ENCODE measurements at regions not wholly inside any gene's neighbourhood (a gene's known extent, or its start where the extent isn't known, plus 50 kb on each side); places are given as distances from the start of the nearest gene placed in this dataset.

DNA sequence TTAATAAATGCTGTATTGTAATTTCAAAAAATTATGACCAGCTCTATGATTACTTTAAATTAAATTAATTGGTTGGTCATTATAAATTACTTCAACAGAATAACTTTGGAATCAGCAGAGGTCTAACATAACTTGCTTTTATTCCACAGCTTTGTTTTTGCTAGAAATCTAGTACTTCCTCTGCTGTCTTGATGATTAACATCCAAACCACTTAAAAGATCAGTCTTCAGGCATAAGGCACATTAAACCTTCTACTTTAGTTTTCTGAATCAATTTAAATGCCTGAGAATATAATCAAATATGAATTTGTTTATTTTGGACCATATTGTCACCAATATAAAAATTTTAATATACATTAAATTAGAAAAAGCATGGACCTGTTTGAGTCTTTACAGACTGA lies 465.3 kb downstream of the ARL4A start:
- DNase-seq (ENCODE audit: low read depth): no peak
- TF ChIP-seq, protein P1, sequence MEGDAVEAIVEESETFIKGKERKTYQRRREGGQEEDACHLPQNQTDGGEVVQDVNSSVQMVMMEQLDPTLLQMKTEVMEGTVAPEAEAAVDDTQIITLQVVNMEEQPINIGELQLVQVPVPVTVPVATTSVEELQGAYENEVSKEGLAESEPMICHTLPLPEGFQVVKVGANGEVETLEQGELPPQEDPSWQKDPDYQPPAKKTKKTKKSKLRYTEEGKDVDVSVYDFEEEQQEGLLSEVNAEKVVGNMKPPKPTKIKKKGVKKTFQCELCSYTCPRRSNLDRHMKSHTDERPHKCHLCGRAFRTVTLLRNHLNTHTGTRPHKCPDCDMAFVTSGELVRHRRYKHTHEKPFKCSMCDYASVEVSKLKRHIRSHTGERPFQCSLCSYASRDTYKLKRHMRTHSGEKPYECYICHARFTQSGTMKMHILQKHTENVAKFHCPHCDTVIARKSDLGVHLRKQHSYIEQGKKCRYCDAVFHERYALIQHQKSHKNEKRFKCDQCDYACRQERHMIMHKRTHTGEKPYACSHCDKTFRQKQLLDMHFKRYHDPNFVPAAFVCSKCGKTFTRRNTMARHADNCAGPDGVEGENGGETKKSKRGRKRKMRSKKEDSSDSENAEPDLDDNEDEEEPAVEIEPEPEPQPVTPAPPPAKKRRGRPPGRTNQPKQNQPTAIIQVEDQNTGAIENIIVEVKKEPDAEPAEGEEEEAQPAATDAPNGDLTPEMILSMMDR (IDR thresholded peaks at IDR 0.05; ENCODE audit: control insufficient read depth, extremely low read depth, insufficient read depth): no peak

DNA sequence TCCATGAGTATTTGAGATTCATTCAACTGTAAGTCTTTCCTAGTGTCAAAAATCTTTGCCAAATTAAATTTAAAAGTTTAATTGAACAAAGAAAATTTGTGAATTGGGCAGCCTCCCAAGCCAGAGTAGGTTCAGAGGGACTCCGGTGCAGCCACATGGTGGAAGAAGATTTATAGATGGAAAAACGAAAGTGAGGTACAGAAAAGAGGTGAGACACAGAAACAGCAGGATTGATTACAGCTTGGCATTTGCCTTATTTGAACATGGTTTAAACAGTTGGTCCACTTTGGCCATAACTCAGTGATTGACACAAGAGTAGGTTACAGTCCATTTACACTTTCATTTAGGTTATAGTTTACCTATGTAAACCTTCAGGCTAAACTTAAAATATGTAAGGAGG lies 465.8 kb downstream of the ARL4A start:
- TF ChIP-seq, protein P1 (IDR thresholded peaks at IDR 0.05; ENCODE audit: control insufficient read depth, extremely low read depth, insufficient read depth): no peak
- DNase-seq (ENCODE audit: low read depth): no peak
- no peak overlapping the region for H3K4me3 ChIP-seq (ENCODE audit: low read depth, low read length)

More for the DNA sequence above, 465.3 kb downstream of the ARL4A start:
- no peak overlapping the region for H3K4me3 ChIP-seq (ENCODE audit: low read depth, low read length)

DNA sequence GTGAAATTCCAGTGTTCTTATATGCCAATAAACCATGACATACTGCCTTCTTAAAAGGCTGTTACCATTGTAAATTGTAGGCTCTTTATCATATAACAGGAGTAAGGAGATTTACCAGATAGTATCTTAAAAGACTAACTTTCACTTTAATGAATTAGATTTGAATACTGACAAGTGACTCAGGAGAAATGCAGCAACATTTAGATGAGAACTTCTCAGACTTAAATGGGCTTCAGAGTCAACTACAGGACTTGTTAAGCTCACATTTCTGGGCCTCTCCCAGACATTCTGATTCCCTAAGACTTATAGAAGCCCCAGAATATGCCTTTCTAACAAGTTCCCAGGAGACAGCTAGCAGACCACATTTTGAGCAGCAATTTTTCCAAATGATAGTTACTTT lies 466.3 kb downstream of the ARL4A start:
- H3K4me3 ChIP-seq (ENCODE audit: low read depth, low read length): no peak overlapping the region
- TF ChIP-seq, protein P1 (IDR thresholded peaks at IDR 0.05; ENCODE audit: control insufficient read depth, extremely low read depth, insufficient read depth): no peak
- DNase-seq (ENCODE audit: low read depth): no peak

DNA sequence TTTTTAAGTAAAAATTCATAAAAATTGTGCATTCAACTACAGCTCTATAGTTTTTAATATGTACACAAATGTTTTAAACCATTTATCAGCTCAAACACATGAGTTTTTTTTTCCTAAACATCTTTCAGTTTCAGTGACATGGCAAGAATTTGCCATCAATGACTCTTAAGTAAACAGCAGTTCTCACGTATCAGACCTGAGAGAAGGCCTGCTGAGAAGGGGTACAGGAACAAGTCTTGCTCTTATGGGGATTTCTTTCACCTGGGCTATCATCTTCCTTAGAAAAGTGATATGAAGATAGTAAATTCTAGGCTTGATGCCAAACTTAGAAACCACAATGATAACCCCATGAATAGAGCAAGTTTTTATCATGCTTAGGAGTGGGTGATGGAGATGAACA lies 467.8 kb downstream of the ARL4A start:
- DNase-seq (ENCODE audit: low read depth): no peak
- no peak overlapping the region for H3K4me3 ChIP-seq (ENCODE audit: low read depth, low read length)
- TF ChIP-seq, protein P1 (IDR thresholded peaks at IDR 0.05; ENCODE audit: control insufficient read depth, extremely low read depth, insufficient read depth): no peak

DNA sequence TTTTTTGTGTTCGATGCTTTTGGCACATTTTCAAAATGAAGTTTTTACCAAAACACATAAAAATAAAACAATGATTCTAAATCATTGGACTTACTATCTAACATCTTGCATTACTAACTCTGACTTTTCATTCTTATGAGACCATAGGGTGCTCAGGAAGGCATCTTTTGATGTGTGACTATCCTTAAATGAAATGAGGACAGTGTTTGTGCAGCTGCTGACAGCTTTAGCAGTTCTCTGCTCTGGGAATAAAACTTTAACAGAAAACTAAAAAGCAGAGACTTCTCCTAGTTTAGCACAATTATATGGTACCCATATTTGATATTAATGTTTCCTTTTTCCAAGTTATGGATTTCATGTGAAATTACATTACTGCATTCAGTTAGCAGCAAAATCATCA lies 471.6 kb downstream of the ARL4A start:
- TF ChIP-seq, protein P1 (IDR thresholded peaks at IDR 0.05; ENCODE audit: control insufficient read depth, extremely low read depth, insufficient read depth): no peak
- H3K4me3 ChIP-seq (ENCODE audit: low read depth, low read length): no peak overlapping the region
- DNase-seq (ENCODE audit: low read depth): no peak

DNA sequence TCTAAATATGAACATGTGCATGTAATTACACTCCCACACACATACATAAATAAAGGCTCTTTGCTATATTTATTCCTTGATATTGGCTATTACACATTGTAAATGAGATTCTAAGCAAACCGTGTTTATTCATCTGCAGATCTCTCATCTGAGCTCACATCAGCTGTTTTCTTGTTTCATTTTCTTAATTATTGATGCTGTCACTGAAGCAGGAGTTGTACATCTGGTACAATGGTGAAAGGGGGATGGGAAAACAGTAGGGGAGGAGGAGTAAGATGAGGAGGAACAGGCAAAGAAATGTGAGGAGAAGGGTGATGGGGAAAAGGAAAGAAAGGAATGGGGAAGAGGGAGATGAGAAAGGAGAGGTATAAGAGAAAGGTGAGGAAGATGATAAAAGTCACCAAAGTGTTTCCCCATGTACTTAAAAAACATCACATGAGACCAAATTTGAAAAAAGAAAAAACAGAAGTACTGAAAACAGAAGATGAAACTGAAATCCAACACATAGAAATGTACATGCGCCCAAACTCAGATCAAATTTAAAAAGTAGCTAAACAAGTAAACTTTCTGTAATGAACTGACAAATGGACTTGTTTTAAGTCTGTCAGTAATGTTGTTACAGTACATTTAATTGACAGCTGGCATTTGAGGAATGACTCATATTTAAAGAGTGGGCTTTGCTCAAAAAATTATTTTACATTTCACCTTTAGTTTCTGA lies 472.2 kb downstream of the ARL4A start:
- H3K4me3 ChIP-seq (ENCODE audit: low read depth, low read length): no peak overlapping the region
- TF ChIP-seq, protein P1 (IDR thresholded peaks at IDR 0.05; ENCODE audit: control insufficient read depth, extremely low read depth, insufficient read depth): no peak
- no peak for DNase-seq (ENCODE audit: low read depth)

DNA sequence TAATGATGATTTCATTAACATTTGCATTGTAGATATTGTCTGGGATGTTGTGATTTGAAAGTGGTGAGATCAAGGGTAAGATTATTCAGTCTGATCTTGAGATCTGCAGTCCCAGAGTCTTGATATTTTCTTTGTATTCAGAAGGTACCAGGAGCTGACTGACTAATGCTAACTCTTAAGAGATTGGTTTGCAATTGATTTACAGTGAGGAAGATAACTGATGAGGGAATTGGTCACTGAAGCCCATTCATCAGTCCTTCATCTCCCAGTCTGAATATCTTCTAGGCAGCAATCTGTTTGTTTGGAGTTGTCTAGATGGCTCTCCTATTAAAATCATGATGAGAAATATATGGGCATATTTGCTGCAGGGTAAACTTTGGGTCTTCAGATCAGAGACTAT lies 473.7 kb downstream of the ARL4A start:
- TF ChIP-seq, protein P1 (IDR thresholded peaks at IDR 0.05; ENCODE audit: control insufficient read depth, extremely low read depth, insufficient read depth): no peak
- no peak for DNase-seq (ENCODE audit: low read depth)
- no peak overlapping the region for H3K4me3 ChIP-seq (ENCODE audit: low read depth, low read length)
